ENCODE measurements at regions not wholly inside any gene's neighbourhood (a gene's known extent, or its start where the extent isn't known, plus 50 kb on each side); places are given as distances from the start of the nearest gene placed in this dataset.
A peak's percentile ranks its signal among the peaks of the same experiment; 100 is the strongest.

GRCh38 chr16:56087626-56088025 is 103.7 kb upstream of the GNAO1 start:
- no peak for DNase-seq

- DNase-seq = no peak
These were observed 109.9 kb upstream of the GNAO1 start for GRCh38 chr16:56081371-56081770.

GRCh38 chr16:56075732-56076388 is 115.4 kb upstream of the GNAO1 start:
- DNase-seq = no peak

- DNase-seq = no peak
These were observed 117.8 kb upstream of the GNAO1 start for GRCh38 chr16:56073508-56073907.

GRCh38 chr16:56072096-56072495 is 119.2 kb upstream of the GNAO1 start:
- no peak for DNase-seq

- DNase-seq = no peak
These were observed 122.5 kb upstream of the GNAO1 start for GRCh38 chr16:56068816-56069215.

- no peak for DNase-seq
These were observed 123.0 kb upstream of the GNAO1 start for GRCh38 chr16:56068314-56068713.

GRCh38 chr16:56067406-56067805 is 123.9 kb upstream of the GNAO1 start:
- no peak for DNase-seq

- DNase-seq = no peak
These were observed 124.7 kb upstream of the GNAO1 start for GRCh38 chr16:56066617-56067016.

GRCh38 chr16:56063111-56063510 is 128.2 kb upstream of the GNAO1 start:
- DNase-seq = no peak

GRCh38 chr16:56057151-56057550 is 134.1 kb upstream of the GNAO1 start:
- DNase-seq = no peak

- no peak for DNase-seq
These were observed 140.4 kb upstream of the GNAO1 start for GRCh38 chr16:56050916-56051315.

- no peak for DNase-seq
These were observed 142.7 kb upstream of the GNAO1 start for GRCh38 chr16:56048425-56049105.

GRCh38 chr16:56047307-56048234 is 143.7 kb upstream of the GNAO1 start:
- no peak for DNase-seq

GRCh38 chr16:56042416-56042815 is 148.9 kb upstream of the GNAO1 start:
- no peak for DNase-seq

GRCh38 chr16:56041556-56042140 is 149.6 kb upstream of the GNAO1 start:
- peak; percentile 6 for DNase-seq

GRCh38 chr16:56038564-56039098 is 152.7 kb upstream of the GNAO1 start:
- DNase-seq = no peak

GRCh38 chr16:56032072-56032471 is 156.9 kb upstream of the CES5A start:
- DNase-seq = no peak

- no peak for DNase-seq
These were observed 153.9 kb upstream of the CES5A start for GRCh38 chr16:56029026-56029425.

GRCh38 chr16:56022818-56023217 is 147.6 kb upstream of the CES5A start:
- no peak for DNase-seq

- DNase-seq = no peak
These were observed 144.1 kb upstream of the CES5A start for GRCh38 chr16:56019274-56019673.

- peak; percentile 32 for DNase-seq
These were observed 138.9 kb upstream of the CES5A start for GRCh38 chr16:56013962-56014552.

- no peak for DNase-seq
These were observed 137.3 kb upstream of the CES5A start for GRCh38 chr16:56012482-56012811.
